ENCODE measurements at regions not wholly inside any gene's neighbourhood (a gene's known extent, or its start where the extent isn't known, plus 50 kb on each side); places are given as distances from the start of the nearest gene placed in this dataset.
"Not testable (repeated sequence)": the region's sequence is repeated elsewhere in the genome, so short reads cannot be mapped to it uniquely, and the experiment has no call there.

DNA sequence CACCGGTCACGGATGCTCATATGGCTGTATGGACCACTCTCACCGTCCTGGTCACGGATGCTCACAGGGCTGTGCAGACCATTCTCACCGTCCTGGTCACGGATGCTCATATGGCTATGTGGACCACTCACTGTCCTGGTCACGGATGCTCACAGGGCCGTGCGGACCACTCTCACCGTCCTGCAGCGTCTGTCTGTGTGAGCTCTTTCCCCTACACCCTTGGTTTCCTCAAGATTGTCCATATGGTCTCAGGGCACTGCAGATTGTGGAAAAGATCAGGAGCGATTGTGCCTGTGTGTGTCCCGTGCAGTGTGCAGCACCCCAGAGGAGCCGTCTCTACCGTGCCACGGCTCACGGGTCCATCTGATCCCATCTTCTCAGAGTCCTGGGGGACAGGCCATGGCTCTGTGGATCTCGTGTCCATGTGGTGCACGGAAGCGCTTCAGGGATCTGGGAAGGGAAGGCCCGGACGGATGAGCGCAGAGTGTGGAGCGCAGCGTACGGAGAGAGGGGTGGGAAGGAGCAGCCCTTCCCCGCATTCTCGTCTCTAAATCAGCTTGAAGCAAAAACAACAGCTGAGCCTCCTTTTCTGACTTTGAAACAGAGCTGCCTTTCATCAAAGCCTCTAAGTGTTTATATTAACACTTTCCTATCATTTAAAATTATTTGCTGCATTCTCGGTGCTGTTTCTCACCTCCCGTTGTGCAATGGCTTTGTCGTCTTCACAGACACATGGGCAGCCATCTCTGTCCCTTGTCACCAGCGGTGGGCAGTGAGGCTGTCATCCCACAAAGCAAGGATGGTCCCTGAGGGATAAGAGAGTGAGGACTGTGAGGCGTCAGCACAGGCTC, 208.0 kb downstream of the BANP start:
- TF ChIP-seq POLR2AphosphoS5 (IDR thresholded peaks at IDR 0.05; ENCODE audit: low read depth, low read length); MAFK (IDR thresholded peaks at IDR 0.05; ENCODE audit: low read depth, low read length); RAD21 (IDR thresholded peaks at IDR 0.05 in 1 of 2, conservative IDR thresholded peaks at IDR 0.05 in 1 of 2; ENCODE audit: low read depth in 2 of 2, low read length in 2 of 2); KDM5A (IDR thresholded peaks at IDR 0.05; ENCODE audit: low read length); EP300 (IDR thresholded peaks at IDR 0.05; ENCODE audit: borderline replicate concordance in 1 of 2, low read depth in 2 of 2, low read length in 2 of 2); BRCA1 (IDR thresholded peaks at IDR 0.05; ENCODE audit: low read depth, low read length): not testable (repeated sequence)
- TF ChIP-seq, protein P1, sequence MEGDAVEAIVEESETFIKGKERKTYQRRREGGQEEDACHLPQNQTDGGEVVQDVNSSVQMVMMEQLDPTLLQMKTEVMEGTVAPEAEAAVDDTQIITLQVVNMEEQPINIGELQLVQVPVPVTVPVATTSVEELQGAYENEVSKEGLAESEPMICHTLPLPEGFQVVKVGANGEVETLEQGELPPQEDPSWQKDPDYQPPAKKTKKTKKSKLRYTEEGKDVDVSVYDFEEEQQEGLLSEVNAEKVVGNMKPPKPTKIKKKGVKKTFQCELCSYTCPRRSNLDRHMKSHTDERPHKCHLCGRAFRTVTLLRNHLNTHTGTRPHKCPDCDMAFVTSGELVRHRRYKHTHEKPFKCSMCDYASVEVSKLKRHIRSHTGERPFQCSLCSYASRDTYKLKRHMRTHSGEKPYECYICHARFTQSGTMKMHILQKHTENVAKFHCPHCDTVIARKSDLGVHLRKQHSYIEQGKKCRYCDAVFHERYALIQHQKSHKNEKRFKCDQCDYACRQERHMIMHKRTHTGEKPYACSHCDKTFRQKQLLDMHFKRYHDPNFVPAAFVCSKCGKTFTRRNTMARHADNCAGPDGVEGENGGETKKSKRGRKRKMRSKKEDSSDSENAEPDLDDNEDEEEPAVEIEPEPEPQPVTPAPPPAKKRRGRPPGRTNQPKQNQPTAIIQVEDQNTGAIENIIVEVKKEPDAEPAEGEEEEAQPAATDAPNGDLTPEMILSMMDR (IDR thresholded peaks at IDR 0.05; ENCODE audit: control extremely low read depth in 1 of 3, insufficient read depth in 1 of 3, low read depth in 1 of 3, low read length in 3 of 3): not testable (repeated sequence)

All from H1 (cell line).